ENCODE measurements at regions not wholly inside any gene's neighbourhood (a gene's known extent, or its start where the extent isn't known, plus 50 kb on each side); places are given as distances from the start of the nearest gene placed in this dataset.

DNA sequence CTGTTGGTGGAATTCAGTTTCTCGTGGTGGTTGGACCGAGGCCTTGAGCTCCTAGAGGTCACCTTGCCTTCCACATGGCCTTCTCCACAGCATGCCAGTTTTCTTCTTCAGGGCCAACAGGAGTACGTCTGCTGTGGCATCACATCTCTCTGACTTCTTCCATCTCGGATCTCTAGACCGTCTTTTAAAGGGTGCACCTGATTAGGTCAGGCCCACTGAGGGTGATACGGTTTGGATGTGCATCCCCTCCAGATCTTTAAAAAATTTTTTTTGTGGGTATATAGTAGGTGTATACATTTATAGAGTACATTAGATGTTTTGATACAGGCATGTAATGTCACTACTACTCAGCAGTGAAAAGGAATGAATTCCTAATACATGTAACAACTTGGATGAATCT is 58.3 kb upstream of the BRD7 start:
- no peak for TF ChIP-seq ZFP3 (CRISPR knock-in tag; IDR thresholded peaks at IDR 0.05)
- no peak for TF ChIP-seq RARB (CRISPR knock-in tag; IDR thresholded peaks at IDR 0.05)
- no peak for TF ChIP-seq GLIS3 (CRISPR knock-in tag; IDR thresholded peaks at IDR 0.05)
- no peak for TF ChIP-seq ZC3H10 (CRISPR knock-in tag; IDR thresholded peaks at IDR 0.05)
- TF ChIP-seq PPARA (CRISPR knock-in tag; IDR thresholded peaks at IDR 0.05; ENCODE audit: borderline replicate concordance): no peak
- no peak for TF ChIP-seq PATZ1 (CRISPR knock-in tag; IDR thresholded peaks at IDR 0.05; ENCODE audit: borderline replicate concordance)
- no peak for TF ChIP-seq ZNF70 (CRISPR knock-in tag; IDR thresholded peaks at IDR 0.05)
- TF ChIP-seq, protein P1, sequence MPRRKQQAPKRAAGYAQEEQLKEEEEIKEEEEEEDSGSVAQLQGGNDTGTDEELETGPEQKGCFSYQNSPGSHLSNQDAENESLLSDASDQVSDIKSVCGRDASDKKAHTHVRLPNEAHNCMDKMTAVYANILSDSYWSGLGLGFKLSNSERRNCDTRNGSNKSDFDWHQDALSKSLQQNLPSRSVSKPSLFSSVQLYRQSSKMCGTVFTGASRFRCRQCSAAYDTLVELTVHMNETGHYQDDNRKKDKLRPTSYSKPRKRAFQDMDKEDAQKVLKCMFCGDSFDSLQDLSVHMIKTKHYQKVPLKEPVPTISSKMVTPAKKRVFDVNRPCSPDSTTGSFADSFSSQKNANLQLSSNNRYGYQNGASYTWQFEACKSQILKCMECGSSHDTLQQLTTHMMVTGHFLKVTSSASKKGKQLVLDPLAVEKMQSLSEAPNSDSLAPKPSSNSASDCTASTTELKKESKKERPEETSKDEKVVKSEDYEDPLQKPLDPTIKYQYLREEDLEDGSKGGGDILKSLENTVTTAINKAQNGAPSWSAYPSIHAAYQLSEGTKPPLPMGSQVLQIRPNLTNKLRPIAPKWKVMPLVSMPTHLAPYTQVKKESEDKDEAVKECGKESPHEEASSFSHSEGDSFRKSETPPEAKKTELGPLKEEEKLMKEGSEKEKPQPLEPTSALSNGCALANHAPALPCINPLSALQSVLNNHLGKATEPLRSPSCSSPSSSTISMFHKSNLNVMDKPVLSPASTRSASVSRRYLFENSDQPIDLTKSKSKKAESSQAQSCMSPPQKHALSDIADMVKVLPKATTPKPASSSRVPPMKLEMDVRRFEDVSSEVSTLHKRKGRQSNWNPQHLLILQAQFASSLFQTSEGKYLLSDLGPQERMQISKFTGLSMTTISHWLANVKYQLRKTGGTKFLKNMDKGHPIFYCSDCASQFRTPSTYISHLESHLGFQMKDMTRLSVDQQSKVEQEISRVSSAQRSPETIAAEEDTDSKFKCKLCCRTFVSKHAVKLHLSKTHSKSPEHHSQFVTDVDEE (CRISPR knock-in tag; IDR thresholded peaks at IDR 0.05): no peak
- TF ChIP-seq, protein P2, sequence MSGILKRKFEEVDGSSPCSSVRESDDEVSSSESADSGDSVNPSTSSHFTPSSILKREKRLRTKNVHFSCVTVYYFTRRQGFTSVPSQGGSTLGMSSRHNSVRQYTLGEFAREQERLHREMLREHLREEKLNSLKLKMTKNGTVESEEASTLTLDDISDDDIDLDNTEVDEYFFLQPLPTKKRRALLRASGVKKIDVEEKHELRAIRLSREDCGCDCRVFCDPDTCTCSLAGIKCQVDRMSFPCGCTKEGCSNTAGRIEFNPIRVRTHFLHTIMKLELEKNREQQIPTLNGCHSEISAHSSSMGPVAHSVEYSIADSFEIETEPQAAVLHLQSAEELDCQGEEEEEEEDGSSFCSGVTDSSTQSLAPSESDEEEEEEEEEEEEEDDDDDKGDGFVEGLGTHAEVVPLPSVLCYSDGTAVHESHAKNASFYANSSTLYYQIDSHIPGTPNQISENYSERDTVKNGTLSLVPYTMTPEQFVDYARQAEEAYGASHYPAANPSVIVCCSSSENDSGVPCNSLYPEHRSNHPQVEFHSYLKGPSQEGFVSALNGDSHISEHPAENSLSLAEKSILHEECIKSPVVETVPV (CRISPR knock-in tag; IDR thresholded peaks at IDR 0.05): no peak
- TF ChIP-seq TOX (CRISPR knock-in tag; IDR thresholded peaks at IDR 0.05; ENCODE audit: borderline replicate concordance): no peak
- no peak for TF ChIP-seq ZFP30 (CRISPR knock-in tag; IDR thresholded peaks at IDR 0.05)
- no peak for TF ChIP-seq ZNF8 (CRISPR knock-in tag; IDR thresholded peaks at IDR 0.05)
- no peak for TF ChIP-seq BACH2 (CRISPR knock-in tag; IDR thresholded peaks at IDR 0.05; ENCODE audit: borderline replicate concordance)
- no peak for TF ChIP-seq SNAI2 (CRISPR knock-in tag; IDR thresholded peaks at IDR 0.05)
- TF ChIP-seq ZNF565 (CRISPR knock-in tag; conservative IDR thresholded peaks at IDR 0.05; ENCODE audit: low read depth): no peak
- TF ChIP-seq CSDC2 (CRISPR knock-in tag; IDR thresholded peaks at IDR 0.05): no peak
- no peak for ATAC-seq

GRCh38 chr16:50425648-50426047 is 56.9 kb upstream of the BRD7 start:
- peak; percentile 34; the same call in 1 of the 3 replicates for ATAC-seq
- no peak for TF ChIP-seq PATZ1 (CRISPR knock-in tag; IDR thresholded peaks at IDR 0.05; ENCODE audit: borderline replicate concordance)
- TF ChIP-seq GLIS3 (CRISPR knock-in tag; IDR thresholded peaks at IDR 0.05): no peak
- TF ChIP-seq ZNF565 (CRISPR knock-in tag; conservative IDR thresholded peaks at IDR 0.05; ENCODE audit: low read depth): no peak
- no peak for TF ChIP-seq ZFP30 (CRISPR knock-in tag; IDR thresholded peaks at IDR 0.05)
- no peak for TF ChIP-seq ESRRG (CRISPR knock-in tag; IDR thresholded peaks at IDR 0.05)
- TF ChIP-seq TCF4 (CRISPR knock-in tag; IDR thresholded peaks at IDR 0.05; ENCODE audit: borderline replicate concordance): peak; percentile 83; the same call in 1 of the 2 replicates
- TF ChIP-seq, protein P3, sequence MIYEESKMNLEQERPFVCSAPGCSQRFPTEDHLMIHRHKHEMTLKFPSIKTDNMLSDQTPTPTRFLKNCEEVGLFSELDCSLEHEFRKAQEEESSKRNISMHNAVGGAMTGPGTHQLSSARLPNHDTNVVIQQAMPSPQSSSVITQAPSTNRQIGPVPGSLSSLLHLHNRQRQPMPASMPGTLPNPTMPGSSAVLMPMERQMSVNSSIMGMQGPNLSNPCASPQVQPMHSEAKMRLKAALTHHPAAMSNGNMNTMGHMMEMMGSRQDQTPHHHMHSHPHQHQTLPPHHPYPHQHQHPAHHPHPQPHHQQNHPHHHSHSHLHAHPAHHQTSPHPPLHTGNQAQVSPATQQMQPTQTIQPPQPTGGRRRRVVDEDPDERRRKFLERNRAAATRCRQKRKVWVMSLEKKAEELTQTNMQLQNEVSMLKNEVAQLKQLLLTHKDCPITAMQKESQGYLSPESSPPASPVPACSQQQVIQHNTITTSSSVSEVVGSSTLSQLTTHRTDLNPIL (CRISPR knock-in tag; IDR thresholded peaks at IDR 0.05; ENCODE audit: low read depth): no peak
- TF ChIP-seq, protein P1 (CRISPR knock-in tag; IDR thresholded peaks at IDR 0.05): peak; percentile 62; the same call in 1 of the 2 replicates
- TF ChIP-seq TOX (CRISPR knock-in tag; IDR thresholded peaks at IDR 0.05; ENCODE audit: borderline replicate concordance): no peak
